Fibroblast of lung (primary cell): ENCODE measurements at regions not wholly inside any gene's neighbourhood (a gene's known extent, or its start where the extent isn't known, plus 50 kb on each side); places are given as distances from the start of the nearest gene placed in this dataset.

ENCODE experiments used
- CTCF ChIP-seq, 2 donors: IDR thresholded peaks in 1 of 2; conservative IDR thresholded peaks in 1 of 2; 1 replicate in 1 of 2; 2 replicates in 1 of 2; pipeline ENCODE4 v1.5.1; 2011 to 2012; ENCODE audit warnings: low read length in 2 of 2, control low read depth in 1 of 2, inconsistent platforms in 1 of 2, low read depth in 1 of 2, mild to moderate bottlenecking in 1 of 2
- EZH2 ChIP-seq: IDR thresholded peaks from 2 replicates; pipeline ENCODE4 v1.5.1; 2012; ENCODE audit warnings: low read length, control low read depth, mild to moderate bottlenecking; ENCODE audit errors: missing control alignments

- TF ChIP-seq EZH2 (no peak), CTCF (conservative IDR thresholded peaks at IDR 0.05 in 1 of 2, IDR thresholded peaks at IDR 0.05 in 1 of 2; ENCODE audit: low read depth in 1 of 2, low read length in 2 of 2) (no peak)
Measured at GRCh38 chr3:34275811-34276210, 477.4 kb downstream of the PDCD6IP start.
